ENCODE measurements at regions not wholly inside any gene's neighbourhood (a gene's known extent, or its start where the extent isn't known, plus 50 kb on each side); places are given as distances from the start of the nearest gene placed in this dataset.

DNA sequence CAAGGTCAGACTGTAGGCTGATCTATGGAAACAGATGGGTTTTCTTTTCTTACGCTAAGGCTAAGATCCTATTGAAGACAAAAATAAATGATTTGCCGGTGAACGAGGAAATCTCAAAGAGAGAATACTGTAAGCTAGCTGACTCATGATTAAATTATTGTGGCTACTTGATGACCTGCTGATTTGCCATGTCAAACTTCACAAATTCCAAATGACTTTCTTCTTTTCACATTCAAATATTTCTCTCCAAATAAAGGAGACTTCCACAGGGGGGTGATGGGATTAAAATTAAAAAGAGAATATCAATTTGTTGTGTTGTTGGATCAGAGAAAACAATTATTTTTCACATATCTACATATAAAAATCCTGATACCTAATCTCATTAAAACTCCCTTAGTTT lies 860.6 kb upstream of the ZWINT start:
- Histone ChIP-seq H3K9me3 (ENCODE audit: control insufficient read depth in 1 of 2, low read length in 2 of 2) (no peaks in the 10 kb centered on the region), H3K27me3 (ENCODE audit: low read depth, low read length) (no peaks in the 10 kb centered on the region), H3K4me3 (ENCODE audit: low read depth in 1 of 2, low read length in 2 of 2) (no peak overlapping the region), H3K4me1 (ENCODE audit: control insufficient read depth in 1 of 2, insufficient read depth in 2 of 2, low read length in 2 of 2) (no peaks in the 10 kb centered on the region), H3K27ac (ENCODE audit: low read length) (no peak overlapping the region), H3K36me3 (ENCODE audit: control insufficient read depth in 1 of 2, insufficient read depth in 2 of 2, low read length in 2 of 2) (no peaks in the 10 kb centered on the region)

GRCh38 chr10:57218382-57218781 lies 857.3 kb upstream of the ZWINT start:
- H3K27ac ChIP-seq (ENCODE audit: low read length): no peak overlapping the region
- H3K4me3 ChIP-seq (ENCODE audit: low read depth in 1 of 2, low read length in 2 of 2): no peak overlapping the region
- H3K4me1 ChIP-seq (ENCODE audit: control insufficient read depth in 1 of 2, insufficient read depth in 2 of 2, low read length in 2 of 2): no peaks in the 10 kb centered on the region
- no peaks in the 10 kb centered on the region for H3K9me3 ChIP-seq (ENCODE audit: control insufficient read depth in 1 of 2, low read length in 2 of 2)
- H3K27me3 ChIP-seq (ENCODE audit: low read depth, low read length): no peaks in the 10 kb centered on the region
- no peaks in the 10 kb centered on the region for H3K36me3 ChIP-seq (ENCODE audit: control insufficient read depth in 1 of 2, insufficient read depth in 2 of 2, low read length in 2 of 2)

DNA sequence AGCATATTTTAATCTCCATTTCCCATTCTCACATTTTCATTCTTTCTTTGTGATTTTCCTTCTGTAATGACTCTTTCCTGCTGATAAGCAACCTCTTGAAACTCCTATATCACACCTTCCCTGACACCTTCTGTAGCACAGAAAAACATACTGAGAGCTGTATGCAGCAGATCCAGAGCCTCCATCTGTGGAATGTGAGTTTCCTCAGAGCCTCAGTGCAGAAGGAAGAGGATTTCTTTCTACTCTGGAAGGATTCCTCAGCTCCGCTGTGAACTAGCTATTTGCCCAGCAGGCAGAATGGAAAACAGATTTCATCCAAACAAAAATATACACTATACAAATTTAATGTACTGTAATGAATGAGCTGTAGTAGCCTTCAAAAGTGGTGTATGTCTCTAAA lies 841.3 kb upstream of the ZWINT start:
- no peaks in the 10 kb centered on the region for H3K4me1 ChIP-seq (ENCODE audit: control insufficient read depth in 1 of 2, insufficient read depth in 2 of 2, low read length in 2 of 2)
- no peaks in the 10 kb centered on the region for H3K36me3 ChIP-seq (ENCODE audit: control insufficient read depth in 1 of 2, insufficient read depth in 2 of 2, low read length in 2 of 2)
- H3K9me3 ChIP-seq (ENCODE audit: control insufficient read depth in 1 of 2, low read length in 2 of 2): no peaks in the 10 kb centered on the region
- no peak overlapping the region for H3K4me3 ChIP-seq (ENCODE audit: low read depth in 1 of 2, low read length in 2 of 2)
- no peaks in the 10 kb centered on the region for H3K27me3 ChIP-seq (ENCODE audit: low read depth, low read length)
- H3K27ac ChIP-seq (ENCODE audit: low read length): no peak overlapping the region

DNA sequence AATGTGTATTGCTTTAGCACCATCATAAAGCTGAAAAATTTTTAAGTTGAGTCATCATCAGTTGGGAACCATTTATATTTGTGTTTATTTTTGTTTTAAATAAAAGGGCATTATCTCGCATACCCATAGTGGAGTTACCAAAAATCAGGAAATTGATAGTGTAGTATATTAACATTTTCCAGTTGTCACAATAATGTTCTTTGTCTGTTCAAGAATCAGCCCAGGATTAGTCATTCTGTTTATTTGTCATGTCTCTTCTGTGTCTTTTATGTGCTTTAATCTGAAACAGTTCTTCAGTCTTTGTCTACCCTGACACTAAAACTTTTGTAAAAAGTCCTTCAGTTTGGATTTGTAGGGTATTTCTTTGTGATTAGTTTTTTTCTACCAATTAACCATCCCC lies 827.8 kb upstream of the ZWINT start:
- H3K4me3 ChIP-seq (ENCODE audit: low read depth in 1 of 2, low read length in 2 of 2): no peak overlapping the region
- H3K4me1 ChIP-seq (ENCODE audit: control insufficient read depth in 1 of 2, insufficient read depth in 2 of 2, low read length in 2 of 2): no peaks in the 10 kb centered on the region
- no peaks in the 10 kb centered on the region for H3K27me3 ChIP-seq (ENCODE audit: low read depth, low read length)
- H3K36me3 ChIP-seq (ENCODE audit: control insufficient read depth in 1 of 2, insufficient read depth in 2 of 2, low read length in 2 of 2): no peaks in the 10 kb centered on the region
- no peak overlapping the region for H3K27ac ChIP-seq (ENCODE audit: low read length)
- H3K9me3 ChIP-seq (ENCODE audit: control insufficient read depth in 1 of 2, low read length in 2 of 2): no peaks in the 10 kb centered on the region

- Histone ChIP-seq H3K27ac (ENCODE audit: low read length) (no peak overlapping the region), H3K36me3 (ENCODE audit: control insufficient read depth in 1 of 2, insufficient read depth in 2 of 2, low read length in 2 of 2) (no peaks in the 10 kb centered on the region), H3K27me3 (ENCODE audit: low read depth, low read length) (no peaks in the 10 kb centered on the region), H3K4me3 (ENCODE audit: low read depth in 1 of 2, low read length in 2 of 2) (no peak overlapping the region), H3K4me1 (ENCODE audit: control insufficient read depth in 1 of 2, insufficient read depth in 2 of 2, low read length in 2 of 2) (no peaks in the 10 kb centered on the region), H3K9me3 (ENCODE audit: control insufficient read depth in 1 of 2, low read length in 2 of 2) (no peaks in the 10 kb centered on the region)
Observed at GRCh38 chr10:57186201-57186600, 825.1 kb upstream of the ZWINT start.

GRCh38 chr10:57169597-57169996 lies 808.5 kb upstream of the ZWINT start:
- Histone ChIP-seq H3K4me3 (ENCODE audit: low read depth in 1 of 2, low read length in 2 of 2) (no peak overlapping the region), H3K4me1 (ENCODE audit: control insufficient read depth in 1 of 2, insufficient read depth in 2 of 2, low read length in 2 of 2) (no peaks in the 10 kb centered on the region), H3K27me3 (ENCODE audit: low read depth, low read length) (no peaks in the 10 kb centered on the region), H3K9me3 (ENCODE audit: control insufficient read depth in 1 of 2, low read length in 2 of 2) (no peaks in the 10 kb centered on the region), H3K27ac (ENCODE audit: low read length) (no peak overlapping the region), H3K36me3 (ENCODE audit: control insufficient read depth in 1 of 2, insufficient read depth in 2 of 2, low read length in 2 of 2) (no peaks in the 10 kb centered on the region)

GRCh38 chr10:57168611-57169240 lies 807.7 kb upstream of the ZWINT start:
- no peaks in the 10 kb centered on the region for H3K4me1 ChIP-seq (ENCODE audit: control insufficient read depth in 1 of 2, insufficient read depth in 2 of 2, low read length in 2 of 2)
- H3K27me3 ChIP-seq (ENCODE audit: low read depth, low read length): no peaks in the 10 kb centered on the region
- no peaks in the 10 kb centered on the region for H3K36me3 ChIP-seq (ENCODE audit: control insufficient read depth in 1 of 2, insufficient read depth in 2 of 2, low read length in 2 of 2)
- H3K27ac ChIP-seq (ENCODE audit: low read length): no peak overlapping the region
- no peak overlapping the region for H3K4me3 ChIP-seq (ENCODE audit: low read depth in 1 of 2, low read length in 2 of 2)
- H3K9me3 ChIP-seq (ENCODE audit: control insufficient read depth in 1 of 2, low read length in 2 of 2): no peaks in the 10 kb centered on the region

- no peaks in the 10 kb centered on the region for H3K9me3 ChIP-seq (ENCODE audit: control insufficient read depth in 1 of 2, low read length in 2 of 2)
- H3K27ac ChIP-seq (ENCODE audit: low read length): no peak overlapping the region
- H3K36me3 ChIP-seq (ENCODE audit: control insufficient read depth in 1 of 2, insufficient read depth in 2 of 2, low read length in 2 of 2): no peaks in the 10 kb centered on the region
- no peaks in the 10 kb centered on the region for H3K27me3 ChIP-seq (ENCODE audit: low read depth, low read length)
- H3K4me3 ChIP-seq (ENCODE audit: low read depth in 1 of 2, low read length in 2 of 2): no peak overlapping the region
- no peaks in the 10 kb centered on the region for H3K4me1 ChIP-seq (ENCODE audit: control insufficient read depth in 1 of 2, insufficient read depth in 2 of 2, low read length in 2 of 2)
Observed at GRCh38 chr10:57165671-57166070, 804.6 kb upstream of the ZWINT start.

- H3K36me3 ChIP-seq (ENCODE audit: control insufficient read depth in 1 of 2, insufficient read depth in 2 of 2, low read length in 2 of 2): no peaks in the 10 kb centered on the region
- no peaks in the 10 kb centered on the region for H3K27me3 ChIP-seq (ENCODE audit: low read depth, low read length)
- H3K27ac ChIP-seq (ENCODE audit: low read length): no peak overlapping the region
- no peaks in the 10 kb centered on the region for H3K4me1 ChIP-seq (ENCODE audit: control insufficient read depth in 1 of 2, insufficient read depth in 2 of 2, low read length in 2 of 2)
- no peak overlapping the region for H3K4me3 ChIP-seq (ENCODE audit: low read depth in 1 of 2, low read length in 2 of 2)
- no peaks in the 10 kb centered on the region for H3K9me3 ChIP-seq (ENCODE audit: control insufficient read depth in 1 of 2, low read length in 2 of 2)
Observed at GRCh38 chr10:57162231-57162630, 801.2 kb upstream of the ZWINT start.

DNA sequence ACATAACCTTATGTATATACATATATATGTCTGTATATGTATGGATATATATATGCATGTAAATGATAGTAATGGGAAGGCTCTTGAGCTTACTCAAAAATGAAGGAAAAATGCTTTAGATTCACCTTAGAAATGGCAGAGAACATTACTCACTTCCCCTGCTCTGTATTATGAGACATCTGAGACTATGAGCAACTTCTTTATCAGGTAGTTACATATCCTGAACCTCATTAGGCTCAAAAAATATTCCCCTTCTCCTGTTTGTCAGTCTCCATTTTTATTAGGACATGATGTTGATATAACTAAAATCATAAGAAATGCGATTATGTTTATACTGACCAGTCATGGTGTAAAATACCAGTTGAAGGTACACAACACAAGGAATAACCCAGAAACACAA lies 800.1 kb upstream of the ZWINT start:
- H3K9me3 ChIP-seq (ENCODE audit: control insufficient read depth in 1 of 2, low read length in 2 of 2): no peaks in the 10 kb centered on the region
- H3K4me3 ChIP-seq (ENCODE audit: low read depth in 1 of 2, low read length in 2 of 2): no peak overlapping the region
- no peaks in the 10 kb centered on the region for H3K36me3 ChIP-seq (ENCODE audit: control insufficient read depth in 1 of 2, insufficient read depth in 2 of 2, low read length in 2 of 2)
- no peaks in the 10 kb centered on the region for H3K4me1 ChIP-seq (ENCODE audit: control insufficient read depth in 1 of 2, insufficient read depth in 2 of 2, low read length in 2 of 2)
- no peak overlapping the region for H3K27ac ChIP-seq (ENCODE audit: low read length)
- H3K27me3 ChIP-seq (ENCODE audit: low read depth, low read length): no peaks in the 10 kb centered on the region

DNA sequence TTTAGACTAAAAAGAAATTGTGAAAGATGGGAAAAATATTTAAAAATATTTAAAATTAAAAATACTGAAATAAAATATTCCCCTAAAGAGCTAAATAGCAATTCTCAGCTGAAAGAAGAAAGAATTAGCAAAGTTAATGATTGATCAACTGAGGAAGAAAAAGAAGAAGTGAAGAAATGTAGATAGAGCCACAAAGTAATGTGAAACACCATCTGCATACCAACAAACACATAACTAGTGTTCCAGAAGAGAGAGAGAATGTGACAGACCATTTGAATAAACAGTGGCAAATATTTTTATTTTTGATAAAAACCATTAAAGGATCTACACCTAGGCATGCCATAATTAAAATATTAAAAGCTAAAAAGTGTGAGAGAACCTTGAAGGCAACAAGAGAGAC lies 784.5 kb upstream of the ZWINT start:
- no peak overlapping the region for H3K27ac ChIP-seq (ENCODE audit: low read length)
- H3K4me3 ChIP-seq (ENCODE audit: low read depth in 1 of 2, low read length in 2 of 2): no peak overlapping the region
- H3K27me3 ChIP-seq (ENCODE audit: low read depth, low read length): no peaks in the 10 kb centered on the region
- H3K4me1 ChIP-seq (ENCODE audit: control insufficient read depth in 1 of 2, insufficient read depth in 2 of 2, low read length in 2 of 2): no peaks in the 10 kb centered on the region
- no peaks in the 10 kb centered on the region for H3K9me3 ChIP-seq (ENCODE audit: control insufficient read depth in 1 of 2, low read length in 2 of 2)
- H3K36me3 ChIP-seq (ENCODE audit: control insufficient read depth in 1 of 2, insufficient read depth in 2 of 2, low read length in 2 of 2): no peaks in the 10 kb centered on the region

DNA sequence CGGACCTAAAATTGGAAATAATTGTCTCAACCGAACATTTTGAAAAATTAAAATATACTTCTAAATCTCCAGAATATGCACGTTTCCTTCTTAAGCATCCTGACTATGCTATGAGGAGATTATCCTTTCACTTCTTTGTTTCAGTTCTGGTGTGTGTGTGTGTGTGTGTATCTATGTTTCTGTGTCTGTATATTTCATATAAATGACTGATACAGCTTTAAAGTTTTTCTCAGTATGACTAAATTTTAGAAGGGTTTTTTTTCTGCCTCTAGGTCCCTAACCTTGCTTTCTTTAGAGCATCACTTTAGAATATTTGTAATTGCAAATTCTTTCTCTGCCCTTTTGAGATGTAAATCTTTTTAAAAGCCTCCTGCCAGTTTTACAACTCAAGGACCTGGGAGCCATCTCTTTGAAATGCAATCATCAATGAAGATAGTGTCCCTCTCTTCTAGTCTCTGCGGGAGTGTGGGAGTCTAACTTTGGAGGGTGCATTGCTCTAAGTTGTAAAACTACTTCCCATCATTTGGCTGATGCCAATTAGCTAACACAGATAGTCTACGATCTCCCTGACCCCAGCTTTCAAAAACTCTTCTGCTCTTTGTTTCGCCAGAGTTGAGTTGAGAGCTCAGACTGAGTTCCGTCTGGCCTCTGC lies 782.0 kb upstream of the ZWINT start:
- no peaks in the 10 kb centered on the region for H3K4me1 ChIP-seq (ENCODE audit: control insufficient read depth in 1 of 2, insufficient read depth in 2 of 2, low read length in 2 of 2)
- no peak overlapping the region for H3K27ac ChIP-seq (ENCODE audit: low read length)
- H3K9me3 ChIP-seq (ENCODE audit: control insufficient read depth in 1 of 2, low read length in 2 of 2): no peaks in the 10 kb centered on the region
- H3K4me3 ChIP-seq (ENCODE audit: low read depth in 1 of 2, low read length in 2 of 2): no peak overlapping the region
- H3K27me3 ChIP-seq (ENCODE audit: low read depth, low read length): no peaks in the 10 kb centered on the region
- no peaks in the 10 kb centered on the region for H3K36me3 ChIP-seq (ENCODE audit: control insufficient read depth in 1 of 2, insufficient read depth in 2 of 2, low read length in 2 of 2)
